ENCODE measurements at regions not wholly inside any gene's neighbourhood (a gene's known extent, or its start where the extent isn't known, plus 50 kb on each side); places are given as distances from the start of the nearest gene placed in this dataset.

GRCh38 chr12:81962126-81962856 is 203.1 kb upstream of the PPFIA2 start:
- DNase-seq (ENCODE audit: low read depth in 2 of 3, low spot score in 1 of 3): no peak

- no peak for DNase-seq (ENCODE audit: low read depth in 2 of 3, low spot score in 1 of 3)
Observed at GRCh38 chr12:81958406-81958805, 199.3 kb upstream of the PPFIA2 start.

- DNase-seq (ENCODE audit: low read depth in 2 of 3, low spot score in 1 of 3): no peak
Observed at GRCh38 chr12:81957631-81958030, 198.5 kb upstream of the PPFIA2 start.

- DNase-seq (ENCODE audit: low read depth in 2 of 3, low spot score in 1 of 3): no peak
Observed at GRCh38 chr12:81956468-81956860, 197.3 kb upstream of the PPFIA2 start.

- no peak for DNase-seq (ENCODE audit: low read depth in 2 of 3, low spot score in 1 of 3)
Observed at GRCh38 chr12:81953541-81953940, 194.4 kb upstream of the PPFIA2 start.

- no peak for DNase-seq (ENCODE audit: low read depth in 2 of 3, low spot score in 1 of 3)
Observed at GRCh38 chr12:81950871-81951270, 191.7 kb upstream of the PPFIA2 start.

- DNase-seq (ENCODE audit: low read depth in 2 of 3, low spot score in 1 of 3): no peak
Observed at GRCh38 chr12:81949841-81950308, 190.7 kb upstream of the PPFIA2 start.

GRCh38 chr12:81949416-81949815 is 190.3 kb upstream of the PPFIA2 start:
- DNase-seq (ENCODE audit: low read depth in 2 of 3, low spot score in 1 of 3): no peak

GRCh38 chr12:81944886-81945285 is 185.7 kb upstream of the PPFIA2 start:
- DNase-seq (ENCODE audit: low read depth in 2 of 3, low spot score in 1 of 3): no peak

- no peak for DNase-seq (ENCODE audit: low read depth in 2 of 3, low spot score in 1 of 3)
Observed at GRCh38 chr12:81942594-81942993, 183.4 kb upstream of the PPFIA2 start.

- DNase-seq (ENCODE audit: low read depth in 2 of 3, low spot score in 1 of 3): no peak
Observed at GRCh38 chr12:81930037-81930436, 170.9 kb upstream of the PPFIA2 start.

- DNase-seq (ENCODE audit: low read depth in 2 of 3, low spot score in 1 of 3): peak in 1 of 3 donors; percentile 2
Observed at GRCh38 chr12:81896771-81897170, 137.6 kb upstream of the PPFIA2 start.

- no peak for DNase-seq (ENCODE audit: low read depth in 2 of 3, low spot score in 1 of 3)
Observed at GRCh38 chr12:81888961-81889360, 129.8 kb upstream of the PPFIA2 start.

- DNase-seq (ENCODE audit: low read depth in 2 of 3, low spot score in 1 of 3): no peak
Observed at GRCh38 chr12:81888106-81888740, 129.1 kb upstream of the PPFIA2 start.

GRCh38 chr12:81874586-81874985 is 115.4 kb upstream of the PPFIA2 start:
- no peak for DNase-seq (ENCODE audit: low read depth in 2 of 3, low spot score in 1 of 3)

- DNase-seq (ENCODE audit: low read depth in 2 of 3, low spot score in 1 of 3): no peak
Observed at GRCh38 chr12:81874166-81874565, 115.0 kb upstream of the PPFIA2 start.

GRCh38 chr12:81872400-81872799 is 113.2 kb upstream of the PPFIA2 start:
- no peak for DNase-seq (ENCODE audit: low read depth in 2 of 3, low spot score in 1 of 3)

GRCh38 chr12:81866081-81866480 is 106.9 kb upstream of the PPFIA2 start:
- DNase-seq (ENCODE audit: low read depth in 2 of 3, low spot score in 1 of 3): no peak

- no peak for DNase-seq (ENCODE audit: low read depth in 2 of 3, low spot score in 1 of 3)
Observed at GRCh38 chr12:81863406-81863805, 104.3 kb upstream of the PPFIA2 start.

GRCh38 chr12:81859521-81859920 is 100.4 kb upstream of the PPFIA2 start:
- no peak for DNase-seq (ENCODE audit: low read depth in 2 of 3, low spot score in 1 of 3)

- no peak for DNase-seq (ENCODE audit: low read depth in 2 of 3, low spot score in 1 of 3)
Observed at GRCh38 chr12:81843599-81843998, 84.4 kb upstream of the PPFIA2 start.

GRCh38 chr12:81835783-81836182 is 76.6 kb upstream of the PPFIA2 start:
- DNase-seq (ENCODE audit: low read depth in 2 of 3, low spot score in 1 of 3): peak; percentile 17 to 56 (median 50)
